Right renal pelvis (tissue), 4 donors: ENCODE measurements at regions not wholly inside any gene's neighbourhood (a gene's known extent, or its start where the extent isn't known, plus 50 kb on each side); places are given as distances from the start of the nearest gene placed in this dataset.
"Not testable (repeated sequence)": the region's sequence is repeated elsewhere in the genome, so short reads cannot be mapped to it uniquely, and the experiment has no call there.

ENCODE experiments used
- DNase-seq, 4 donors: peaks; one replicate each; pipeline ENCODE4 v3.0.0-alpha.2; 2013; ENCODE audit warnings: low read depth in 4 of 4, low spot score in 3 of 4, missing footprints in 1 of 4

DNA sequence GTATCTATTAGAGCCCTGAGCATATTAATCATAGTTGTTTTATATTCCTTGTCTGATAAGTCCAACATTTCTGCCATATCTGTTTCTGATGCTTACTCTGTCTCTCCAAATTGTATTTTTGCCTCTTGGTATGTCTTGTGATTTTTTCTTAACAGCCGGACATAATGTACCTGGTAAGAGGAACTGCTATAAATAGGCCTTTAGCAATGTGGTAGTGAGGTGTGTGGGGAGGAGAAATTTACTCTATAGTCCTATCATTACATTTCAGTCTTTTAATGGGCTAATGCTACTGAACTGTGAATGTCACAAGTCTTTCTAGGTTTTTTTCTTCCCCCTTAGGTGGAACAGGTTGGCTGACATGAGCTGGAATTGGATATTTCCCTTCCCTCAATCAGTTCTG lies 176.1 kb upstream of the FGF10 start:
- DNase-seq, result no peak

DNA sequence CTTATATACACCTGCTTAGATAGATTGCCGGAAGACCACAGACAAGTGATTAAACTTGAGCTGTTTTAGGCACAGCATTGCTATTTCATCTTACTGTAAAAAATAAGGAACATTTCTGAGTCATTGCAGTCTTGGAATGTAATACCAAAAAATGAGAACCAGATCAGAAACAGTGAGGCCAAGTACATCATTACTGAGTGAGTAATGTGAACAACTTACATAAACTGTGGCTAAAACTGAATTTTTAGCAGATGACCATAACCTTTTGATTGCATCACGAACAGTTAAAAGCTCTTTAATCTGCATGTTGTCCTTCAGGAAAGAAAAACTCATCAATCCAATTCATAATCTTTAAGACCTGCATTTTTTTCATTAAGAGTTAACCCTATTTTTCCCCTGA lies 157.1 kb upstream of the FGF10 start:
- no peak for DNase-seq

DNA sequence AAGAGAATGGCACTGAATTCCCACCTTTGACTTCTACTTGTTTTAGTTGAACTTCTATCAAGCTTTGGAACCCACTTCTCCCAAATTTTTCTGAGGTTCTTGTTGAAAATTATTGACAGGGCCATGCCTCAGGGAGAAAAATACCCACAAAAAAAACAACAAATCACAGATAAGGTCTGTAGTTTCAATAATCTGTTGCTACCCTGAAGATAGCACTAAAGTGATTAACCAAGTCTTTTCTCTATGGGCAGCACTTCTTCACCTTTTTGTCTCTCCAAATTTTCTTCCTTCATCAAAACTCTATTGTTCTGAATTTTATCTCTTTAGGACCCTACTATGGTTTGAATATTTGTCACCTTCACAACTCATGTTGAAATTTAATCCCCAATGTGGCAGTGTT lies 154.3 kb upstream of the FGF10 start:
- no peak for DNase-seq

DNA sequence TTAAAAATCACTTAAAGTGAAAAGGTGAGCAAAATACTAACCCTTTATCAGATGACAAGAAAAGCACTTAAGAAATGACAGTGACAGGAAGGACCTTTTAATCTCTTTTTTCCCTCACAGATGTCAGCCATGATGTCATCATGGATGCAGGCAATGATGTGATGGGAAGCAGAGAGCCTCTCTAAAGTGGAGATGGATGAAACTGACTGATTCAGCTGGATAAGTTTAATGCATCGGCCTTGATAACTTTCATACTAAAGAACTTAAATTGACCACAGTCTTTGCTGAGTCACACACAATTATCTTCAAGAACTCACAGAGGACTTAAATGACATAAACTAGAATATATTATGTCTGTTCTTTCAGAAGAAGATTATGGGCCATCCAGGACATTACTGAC lies 153.2 kb upstream of the FGF10 start:
- no peak for DNase-seq

DNA sequence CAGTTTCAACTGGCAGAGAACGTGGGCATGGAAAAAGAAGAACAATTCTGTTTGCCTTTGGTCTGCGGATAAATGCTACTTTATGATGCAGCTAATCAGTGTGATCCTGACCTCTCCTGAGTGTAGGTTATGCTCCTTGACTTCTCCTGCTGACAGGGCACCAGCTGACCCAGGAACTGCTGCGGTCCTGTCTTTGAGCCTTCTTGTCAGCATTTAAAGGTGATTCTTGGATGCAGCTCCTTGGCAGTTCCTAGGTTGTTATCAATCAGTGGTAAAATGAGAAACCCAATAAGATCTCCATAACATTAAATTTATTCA lies 150.3 kb upstream of the FGF10 start:
- no peak for DNase-seq

DNA sequence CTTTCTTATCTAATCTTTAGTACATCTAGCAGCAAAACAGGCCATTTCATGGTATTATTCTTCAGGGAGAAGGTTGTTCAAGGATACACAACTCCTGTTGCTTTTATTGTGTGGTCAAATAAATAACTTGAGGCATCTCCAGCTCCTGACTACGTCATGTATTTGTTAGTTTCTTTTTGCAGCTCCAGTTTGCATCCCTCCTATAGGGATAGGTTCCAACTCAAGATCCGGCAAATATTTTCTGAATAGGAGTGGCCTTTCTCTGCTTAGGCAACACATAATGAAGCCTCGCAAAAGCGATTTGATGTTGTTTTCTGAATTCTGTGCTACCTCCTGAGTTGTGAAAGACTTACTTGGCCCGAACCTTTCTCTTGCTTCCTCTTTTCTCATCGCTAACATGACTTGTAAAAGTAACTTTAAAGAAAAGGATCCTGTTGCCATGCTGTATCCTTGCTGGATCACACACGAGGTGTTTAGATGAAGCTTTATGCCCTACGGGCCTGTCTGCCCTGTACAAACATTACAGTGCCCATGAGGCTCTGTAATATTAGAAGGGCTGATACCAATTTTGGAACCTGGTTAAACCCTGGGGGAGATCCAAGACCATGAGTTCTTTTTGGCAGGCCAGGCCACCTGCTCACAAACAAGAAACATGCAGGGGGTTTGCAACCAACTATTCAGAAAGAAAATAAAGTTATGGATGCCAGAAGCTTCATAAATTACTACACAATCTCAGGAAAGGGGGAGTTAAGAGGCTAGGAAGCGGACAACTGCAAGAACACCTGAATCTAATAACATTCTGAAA lies 149.8 kb upstream of the FGF10 start:
- no peak for DNase-seq

DNA sequence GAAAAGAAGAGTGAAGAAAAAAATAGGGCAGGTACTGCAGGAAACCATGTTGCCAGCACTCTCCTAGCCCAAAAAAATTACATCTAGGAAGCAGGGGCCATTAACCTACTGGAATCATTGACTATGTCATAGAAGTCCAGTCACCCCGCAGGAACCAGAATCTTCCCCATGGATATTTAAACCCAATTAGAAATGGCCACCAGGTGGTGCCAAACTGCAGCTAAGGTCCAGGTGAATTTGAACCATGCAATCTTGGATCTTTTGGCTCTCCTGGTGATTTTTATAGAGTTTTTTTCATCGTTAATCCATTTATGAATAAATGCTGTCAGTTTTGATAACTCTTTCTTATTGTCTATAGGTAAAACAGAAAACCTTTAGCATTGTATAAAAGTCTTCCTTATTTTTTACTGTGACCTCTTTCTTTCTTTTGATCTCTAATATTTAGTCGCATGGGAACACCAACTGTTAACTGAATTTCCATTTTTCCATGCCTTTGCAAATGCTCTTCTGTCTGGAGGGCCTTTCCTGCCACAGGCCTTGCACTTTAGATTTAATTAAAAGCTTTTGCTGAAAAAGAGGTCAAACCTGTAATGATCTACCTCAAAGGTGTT lies 147.5 kb upstream of the FGF10 start:
- DNase-seq, result peak in 2 of 4 donors; percentile 4 to 10

DNA sequence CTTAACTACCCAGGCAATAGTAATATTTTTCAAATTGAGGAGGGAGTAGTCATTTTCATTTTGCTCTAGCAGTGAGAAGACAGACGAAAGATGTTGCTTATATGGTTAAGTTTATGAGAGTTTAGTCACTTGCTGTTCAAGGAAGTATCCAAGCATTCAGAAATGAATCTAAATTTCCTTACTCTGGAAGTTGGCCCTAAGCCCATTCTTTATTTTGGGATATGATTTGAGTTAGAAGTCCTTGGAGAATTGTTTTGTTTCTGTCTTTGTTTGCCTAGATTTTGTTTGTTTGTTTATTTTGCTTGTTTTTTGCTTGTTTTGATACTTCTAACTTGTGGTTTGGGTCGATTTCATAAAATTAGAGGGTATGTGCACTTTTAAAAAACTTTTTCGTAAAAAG lies 146.4 kb upstream of the FGF10 start:
- DNase-seq, result no peak

DNA sequence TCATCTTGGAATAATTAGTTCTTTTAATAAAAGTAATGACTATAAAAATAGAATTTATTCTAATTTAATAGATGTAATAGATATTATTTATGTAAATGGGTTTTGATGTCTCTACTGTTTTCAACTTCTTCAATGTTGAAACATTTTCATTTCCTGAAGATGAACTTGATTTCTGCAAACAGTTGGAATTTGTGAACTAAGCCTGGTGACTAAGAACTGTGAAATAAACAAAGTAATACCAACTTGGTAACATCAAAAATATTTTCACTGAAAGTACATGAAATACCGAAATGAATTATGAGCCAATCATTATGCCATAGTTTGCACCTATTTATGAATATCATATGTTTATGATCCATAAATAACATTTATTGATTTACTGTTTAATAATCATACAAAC lies 143.8 kb upstream of the FGF10 start:
- DNase-seq, result no peak

DNA sequence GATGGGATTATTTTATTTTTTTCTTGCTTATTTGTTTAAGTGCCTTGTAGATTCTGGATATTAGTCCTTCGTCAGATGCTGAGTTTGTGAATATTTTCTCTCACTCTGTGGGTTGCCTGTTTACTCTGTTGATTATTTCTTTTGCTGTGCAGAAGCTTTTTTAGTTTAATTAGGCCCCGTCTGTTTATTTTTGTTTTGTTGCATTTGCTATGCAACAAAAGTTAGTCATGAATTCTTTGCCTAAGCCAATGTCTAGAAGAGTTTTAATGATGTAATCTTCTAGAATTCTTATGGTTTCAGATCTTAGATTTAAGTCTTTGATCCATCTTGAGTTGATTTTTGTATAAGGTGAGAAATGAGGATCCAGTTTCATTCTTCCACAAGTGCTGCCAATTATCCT lies 142.5 kb upstream of the FGF10 start:
- not testable (repeated sequence) for DNase-seq

DNA sequence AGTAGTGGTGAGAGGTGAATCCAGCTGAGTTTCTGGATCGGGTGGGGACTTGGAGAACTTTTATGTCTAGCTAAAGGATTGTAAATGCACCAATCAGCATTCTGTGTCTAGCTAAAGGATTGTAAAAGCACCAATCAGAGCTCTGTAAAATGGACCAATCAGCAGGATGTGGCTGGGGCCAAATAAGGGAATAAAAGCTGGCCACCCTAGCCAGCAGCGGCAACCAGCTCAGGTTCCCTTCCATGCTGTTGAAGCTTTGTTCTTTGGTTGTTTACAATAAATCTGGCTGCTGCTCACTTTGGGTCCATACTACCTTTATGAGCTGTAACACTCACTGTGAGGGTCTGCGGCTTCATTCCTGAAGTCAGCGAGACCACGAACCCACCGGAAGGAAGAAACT lies 141.6 kb upstream of the FGF10 start:
- not testable (repeated sequence) for DNase-seq

DNA sequence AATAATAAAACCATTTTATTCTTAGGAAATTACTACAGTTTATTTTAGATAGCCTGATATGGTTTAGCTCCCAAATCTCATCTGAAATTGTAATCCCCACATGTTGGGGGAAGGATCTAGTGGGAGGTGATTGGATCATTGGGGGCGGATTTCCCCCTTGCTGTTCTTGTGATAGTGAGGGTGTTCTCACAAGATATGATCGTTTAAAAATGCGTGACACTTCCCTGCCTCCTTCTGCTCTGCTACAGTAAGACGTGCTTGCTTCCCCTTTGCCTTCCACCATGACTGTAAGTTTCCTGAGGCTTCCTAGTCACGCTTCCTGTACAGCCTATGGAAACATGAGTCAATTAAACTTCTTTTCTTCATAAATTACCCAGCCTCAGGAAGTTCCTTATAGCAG lies 122.4 kb upstream of the FGF10 start:
- no peak for DNase-seq

DNA sequence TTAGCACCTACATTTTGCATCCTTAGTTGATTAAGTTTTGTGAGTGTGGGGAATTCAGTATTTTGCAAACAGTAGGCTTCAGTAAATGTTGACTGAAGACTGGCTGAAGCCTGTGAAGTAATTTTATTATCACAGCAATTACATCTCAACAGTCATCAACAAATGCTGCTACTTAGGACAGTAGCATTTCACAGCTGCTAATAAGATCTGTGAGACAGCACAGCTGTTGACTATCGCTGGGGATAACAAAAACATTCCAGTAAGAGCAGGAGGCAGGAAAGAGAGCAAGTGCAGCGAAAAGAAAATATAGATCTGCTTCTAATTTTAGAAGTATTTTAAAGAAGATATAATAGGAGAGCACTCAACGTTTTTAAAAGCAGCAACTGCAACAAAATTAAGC lies 117.3 kb upstream of the FGF10 start:
- peak; percentile 16 to 48 (median 40) for DNase-seq

DNA sequence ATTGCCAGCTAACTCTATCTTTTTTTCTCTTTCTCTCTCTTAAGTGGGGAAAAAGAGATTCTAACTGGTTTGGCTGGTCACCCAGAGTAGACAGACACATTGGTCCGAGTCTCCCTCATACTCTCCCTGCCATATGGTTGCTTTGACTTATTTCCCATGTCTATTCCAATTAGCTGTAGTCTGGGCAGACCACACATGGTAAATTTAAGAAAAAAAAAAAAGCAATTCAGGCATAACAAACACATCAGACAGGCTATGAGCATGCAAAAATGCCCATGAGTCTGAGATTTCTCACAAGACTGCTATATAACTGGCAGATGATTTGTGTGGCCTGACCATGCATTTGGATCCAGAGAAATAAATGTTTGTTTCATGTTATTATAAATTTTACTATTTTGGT lies 110.2 kb upstream of the FGF10 start:
- no peak for DNase-seq

DNA sequence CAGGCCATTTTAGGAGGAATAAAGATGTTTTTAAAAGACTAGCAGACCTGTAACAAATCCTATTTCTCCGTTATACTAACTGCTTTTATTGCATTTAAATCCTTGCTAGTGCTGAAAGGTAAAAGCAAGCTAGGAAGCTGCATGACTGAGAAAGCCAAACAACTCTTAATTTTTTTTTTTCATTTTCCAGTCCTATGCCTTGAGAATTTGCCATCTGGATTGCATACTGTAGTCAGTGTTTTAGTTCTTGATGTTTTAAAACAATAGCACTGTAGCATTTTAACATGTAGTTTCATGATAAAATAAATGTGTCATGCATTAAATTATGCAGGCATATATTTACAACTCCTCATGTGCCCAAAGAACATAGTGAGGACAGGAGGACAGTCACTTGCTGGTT lies 108.4 kb upstream of the FGF10 start:
- no peak for DNase-seq

DNA sequence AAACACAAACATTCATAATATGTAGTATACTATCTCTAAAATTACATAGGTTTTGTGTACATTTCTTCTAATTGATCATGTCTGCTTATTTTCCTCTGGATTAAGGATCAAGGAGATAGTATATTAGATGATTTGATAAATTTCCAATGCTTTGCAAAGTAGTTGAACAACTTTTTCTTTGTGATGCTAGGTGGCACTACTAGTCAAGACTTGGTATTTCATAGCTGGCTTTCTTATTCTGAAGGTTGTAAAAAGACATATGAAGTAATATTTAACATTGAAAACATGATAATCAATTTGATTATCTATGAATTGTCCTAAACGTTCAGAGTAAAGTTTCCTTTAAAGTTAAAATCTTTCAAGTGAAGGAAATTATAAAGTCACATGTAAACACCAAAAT lies 106.1 kb upstream of the FGF10 start:
- DNase-seq, result no peak

DNA sequence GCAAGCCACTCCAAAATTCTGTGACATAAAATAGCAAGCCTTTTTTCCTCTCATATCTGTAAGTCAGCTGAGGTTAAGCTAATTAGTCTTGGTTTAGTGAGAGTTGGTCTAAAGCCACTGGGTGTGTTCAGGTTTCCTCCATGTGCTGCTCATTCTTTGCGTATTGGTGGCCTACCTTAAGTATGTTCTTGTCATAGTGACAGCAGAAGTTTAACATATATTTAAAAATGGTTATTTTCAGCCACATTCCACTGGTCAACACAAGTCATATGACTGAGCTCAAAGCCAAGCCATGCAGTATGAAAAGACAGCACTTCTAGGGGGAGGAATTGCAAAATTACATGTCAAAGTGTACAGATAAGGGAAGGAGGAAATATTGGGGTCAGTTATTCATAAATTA lies 100.5 kb upstream of the FGF10 start:
- DNase-seq, result no peak

DNA sequence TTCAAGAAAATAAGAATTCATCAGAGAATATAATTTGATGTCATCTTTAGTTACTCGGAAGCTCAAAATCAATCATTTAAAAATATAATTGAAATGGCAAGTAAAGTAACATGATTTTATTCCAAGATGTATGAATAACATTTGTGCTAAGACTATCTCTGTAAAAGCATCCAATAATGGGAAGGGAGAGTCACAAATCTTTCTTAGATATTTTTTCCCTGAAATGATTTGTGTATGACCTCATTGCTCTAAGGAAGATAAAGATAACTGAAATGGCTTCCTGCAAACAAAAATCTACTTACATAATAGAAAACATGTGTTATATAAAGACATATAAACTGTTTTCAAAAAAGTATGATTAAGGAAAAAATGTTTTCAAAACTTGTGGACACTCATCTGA lies 97.4 kb upstream of the FGF10 start:
- no peak for DNase-seq

DNA sequence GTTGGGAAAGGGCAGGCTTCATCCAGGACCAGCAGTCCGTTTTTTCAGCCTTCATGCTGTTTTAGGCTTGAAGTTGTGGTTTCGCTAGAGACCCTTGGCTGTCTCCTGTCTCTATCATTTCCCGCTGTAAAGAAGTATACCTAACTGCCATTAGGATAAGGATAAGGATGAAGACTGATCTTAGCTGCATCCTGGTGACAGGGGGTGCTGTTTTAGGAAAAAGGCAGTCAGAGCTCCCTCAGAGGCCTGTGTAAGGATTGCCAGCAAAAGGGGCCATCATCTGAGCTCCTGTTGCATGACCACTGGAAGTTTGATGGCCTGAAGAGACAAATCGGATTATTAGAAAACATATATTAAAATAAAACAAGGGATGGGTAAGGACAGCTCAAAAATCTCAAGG lies 64.8 kb upstream of the FGF10 start:
- DNase-seq, result no peak

DNA sequence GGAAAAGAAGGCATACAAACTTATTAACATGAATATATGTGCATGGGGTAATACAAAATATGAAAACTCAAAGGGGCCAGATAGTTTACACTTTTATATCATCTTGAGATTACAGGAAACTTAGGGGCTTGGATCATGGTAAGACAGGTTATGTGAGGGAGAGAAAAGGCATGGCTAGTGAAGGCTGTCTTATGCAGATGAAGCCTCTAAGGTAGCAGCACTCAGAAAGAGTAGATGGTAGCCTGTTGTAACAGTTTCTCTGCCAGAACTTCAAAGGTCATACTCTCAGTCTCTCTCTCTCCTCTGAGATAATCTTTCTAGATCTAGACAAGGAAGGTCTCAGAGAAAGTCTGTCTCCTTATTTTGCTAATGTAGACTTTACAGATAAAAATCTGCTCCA lies 57.2 kb upstream of the FGF10 start:
- DNase-seq, result no peak

DNA sequence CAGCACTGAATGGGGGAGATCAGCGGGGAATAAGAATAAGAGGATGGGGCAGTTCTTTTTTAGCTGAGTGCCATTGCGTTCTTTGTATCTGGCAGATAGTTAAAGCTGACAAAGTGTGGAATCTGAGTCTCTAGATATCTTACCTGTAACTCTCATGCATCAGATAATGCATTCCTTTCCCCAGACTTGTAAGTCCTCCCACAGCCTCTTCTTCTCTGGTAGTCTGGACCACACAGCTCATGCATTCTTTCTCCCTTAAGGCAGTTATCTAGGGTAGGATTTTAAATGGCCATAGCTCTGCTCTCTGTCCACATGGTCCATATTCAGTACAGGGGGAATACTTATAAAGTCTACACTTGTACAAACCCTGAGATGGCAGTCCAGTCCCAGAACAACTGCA lies 54.0 kb upstream of the FGF10 start:
- no peak for DNase-seq

DNA sequence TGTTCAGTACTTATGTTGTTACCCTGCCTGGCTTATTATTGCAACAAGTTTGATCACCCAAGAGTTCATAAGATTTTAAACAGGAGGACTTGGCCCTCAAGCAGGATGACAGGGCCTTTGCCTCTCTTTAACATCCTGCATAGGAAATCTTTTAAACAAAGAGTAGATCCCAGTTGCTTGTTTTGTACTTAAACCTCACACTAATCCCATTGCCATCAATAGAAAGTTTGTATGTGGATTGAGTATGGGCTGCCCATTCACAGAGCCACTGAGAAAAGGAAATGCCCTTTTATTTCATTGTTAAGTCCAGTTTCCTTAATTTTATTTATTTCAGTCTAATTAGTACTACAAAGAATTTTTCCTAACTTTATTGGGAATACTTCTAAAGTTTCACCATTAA lies 52.2 kb upstream of the FGF10 start:
- no peak for DNase-seq

DNA sequence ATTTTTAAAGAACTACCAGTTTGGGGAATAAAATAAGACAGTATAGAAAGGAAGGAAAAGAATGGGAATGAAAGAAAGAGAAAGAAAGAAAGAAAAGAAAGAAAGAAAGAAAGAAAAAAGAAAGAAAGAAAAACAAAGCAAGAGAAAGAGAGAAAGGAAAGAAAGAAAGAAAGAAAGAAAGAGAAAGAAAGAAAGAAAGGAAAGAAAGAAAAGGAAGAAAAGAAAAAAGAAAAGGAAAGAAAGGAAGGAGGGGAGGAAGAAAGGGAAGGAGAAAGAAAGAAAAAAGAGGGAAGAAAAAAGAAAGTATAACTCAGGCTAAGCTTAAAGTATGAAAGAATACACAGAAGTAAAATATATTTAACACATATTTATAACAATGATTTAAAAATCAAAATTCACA lies 51.0 kb upstream of the FGF10 start:
- no peak for DNase-seq
